IMR-90 (cell line): ENCODE measurements at regions not wholly inside any gene's neighbourhood (a gene's known extent, or its start where the extent isn't known, plus 50 kb on each side); places are given as distances from the start of the nearest gene placed in this dataset.

ENCODE experiments used
- ATAC-seq: fragments of 200-7000 bp; cut with Tn5 transposase; 2 replicates; pipeline ENCODE4 v1.9.1; 2020; ENCODE audit warnings: low read depth, mild to moderate bottlenecking, moderate library complexity
- BruUV-seq: library from RNA; stranded (reverse); fragments of 400-500 nt; replicated peaks from 2 replicates; lab custom pipeline; 2021; lab: Mats Ljungman, UMichigan
- CTCF ChIA-PET: fragments of 300-600 bp; formaldehyde crosslinking; extraction: SDS; loops from one replicate; lab custom pipeline; 2021; ENCODE audit warnings: antibody characterized with exemption; lab: Yijun Ruan, JAX
- POLR2A ChIA-PET: fragments of 300-600 bp; sonication (Branson Sonifier 250); formaldehyde crosslinking; loops from one replicate; lab custom pipeline; 2022; ENCODE audit warnings: antibody characterized with exemption; ENCODE audit not compliant: unreplicated experiment; lab: Charles Lee
- DNase-seq: peaks from one replicate; pipeline ENCODE4 v3.0.0; 2013
- H2AFZ ChIP-seq: replicated peaks from 2 replicates; pipeline ENCODE3; 2013; ENCODE audit warnings: low read length, mild to moderate bottlenecking; ENCODE audit not compliant: poor library complexity
- H2AK5ac ChIP-seq: 2 replicates; pipeline ENCODE4 v1.6.1; 2013; ENCODE audit warnings: low read depth, low read length, inconsistent platforms
- H2AK9ac ChIP-seq: replicated peaks from 2 replicates; pipeline ENCODE3; 2013; ENCODE audit warnings: mild to moderate bottlenecking, low read depth, low read length, moderate library complexity; ENCODE audit not compliant: poor library complexity
- H2BK120ac ChIP-seq: 2 replicates; pipeline ENCODE4 v1.6.1; 2013; ENCODE audit warnings: low read depth, low read length, inconsistent platforms
- H2BK15ac ChIP-seq: 3 replicates; pipeline ENCODE4 v1.6.1; 2013; ENCODE audit warnings: low read depth, low read length, inconsistent platforms
- H2BK20ac ChIP-seq: 2 replicates; pipeline ENCODE4 v1.6.1; 2013; ENCODE audit warnings: low read depth, mild to moderate bottlenecking, inconsistent platforms, low read length, moderate library complexity
- H2BK5ac ChIP-seq: 2 replicates; pipeline ENCODE4 v1.6.1; 2013; ENCODE audit warnings: mild to moderate bottlenecking, low read depth, low read length, inconsistent platforms; ENCODE audit not compliant: poor library complexity, severe bottlenecking
- H3K14ac ChIP-seq: replicated peaks from 2 replicates; pipeline ENCODE4 v1.6.1; 2013; ENCODE audit warnings: low read depth, low read length, inconsistent platforms
- H3K18ac ChIP-seq: 2 replicates; pipeline ENCODE4 v1.6.1; 2013; ENCODE audit warnings: low read depth, low read length, control low read depth
- H3K23ac ChIP-seq: 2 replicates; pipeline ENCODE4 v1.6.1; 2013; ENCODE audit warnings: low read depth, low read length, inconsistent platforms
- H3K27ac ChIP-seq: 2 replicates; pipeline ENCODE4 v1.5.1; 2013; ENCODE audit warnings: mild to moderate bottlenecking, control low read depth, low read length; ENCODE audit not compliant: insufficient read depth
- H3K27me3 ChIP-seq: 2 replicates; pipeline ENCODE4 v1.6.1; 2013; ENCODE audit warnings: low read length; ENCODE audit not compliant: control insufficient read depth, insufficient read depth
- H3K36me3 ChIP-seq: 2 replicates; pipeline ENCODE4 v1.6.1; 2013; ENCODE audit warnings: low read length, mixed read lengths; ENCODE audit not compliant: control insufficient read depth, insufficient read depth
- H3K4ac ChIP-seq: 2 replicates; pipeline ENCODE4 v1.6.1; 2013; ENCODE audit warnings: low read depth, low read length, inconsistent platforms
- H3K4me1 ChIP-seq: 2 replicates; pipeline ENCODE4 v1.6.1; 2013; ENCODE audit warnings: low read length, mixed read lengths; ENCODE audit not compliant: control insufficient read depth, insufficient read depth
- H3K4me2 ChIP-seq: 2 replicates; pipeline ENCODE4 v1.6.1; 2013; ENCODE audit warnings: low read depth, mild to moderate bottlenecking, control low read depth, low read length, moderate library complexity
- H3K4me3 ChIP-seq: 2 replicates; pipeline ENCODE4 v1.5.1; 2013; ENCODE audit warnings: low read depth, mild to moderate bottlenecking, control low read depth, low read length, moderate library complexity; ENCODE audit not compliant: insufficient read depth
- H3K56ac ChIP-seq: 2 replicates; pipeline ENCODE4 v1.6.1; 2013; ENCODE audit warnings: low read length, inconsistent platforms; ENCODE audit not compliant: insufficient read depth; ENCODE audit errors: extremely low read depth
- H3K79me1 ChIP-seq, 2 experiments: 2 replicates each; pipeline ENCODE4 v1.6.1; 2013; ENCODE audit warnings: low read length in 2 of 2, inconsistent platforms in 1 of 2, low read depth in 1 of 2
- H3K9ac ChIP-seq: 2 replicates; pipeline ENCODE4 v1.6.1; 2013; ENCODE audit warnings: low read depth, low read length, control low read depth
- H3K9me1 ChIP-seq: 2 replicates; pipeline ENCODE4 v1.6.1; 2013; ENCODE audit warnings: low read length, inconsistent platforms; ENCODE audit not compliant: insufficient read depth
- H3K9me3 ChIP-seq: 2 replicates; pipeline ENCODE4 v1.6.1; 2013; ENCODE audit warnings: low read length; ENCODE audit not compliant: control insufficient read depth, insufficient read depth
- H4K20me1 ChIP-seq: 2 replicates; pipeline ENCODE4 v1.6.1; 2013; ENCODE audit warnings: low read length, inconsistent platforms; ENCODE audit not compliant: insufficient read depth
- H4K5ac ChIP-seq: 2 replicates; pipeline ENCODE4 v1.6.1; 2013; ENCODE audit warnings: mild to moderate bottlenecking, low read depth, low read length, control low read depth
- H4K8ac ChIP-seq, 2 experiments: 2 replicates each; pipeline ENCODE4 v1.6.1; 2013; ENCODE audit warnings: low read depth in 2 of 2, low read length in 2 of 2, control low read depth in 1 of 2, inconsistent platforms in 1 of 2
- H4K91ac ChIP-seq: 2 replicates; pipeline ENCODE4 v1.6.1; 2013; ENCODE audit warnings: low read depth, low read length, inconsistent platforms; ENCODE audit not compliant: insufficient read depth
- BHLHE40 ChIP-seq: fragments of 150-350 bp; IDR thresholded peaks from 2 replicates; pipeline ENCODE4 v1.6.1; 2016; ENCODE audit warnings: mild to moderate bottlenecking, low read depth, low read length
- CEBPB ChIP-seq: IDR thresholded peaks from 2 replicates; pipeline ENCODE4 v1.6.1; 2012; ENCODE audit warnings: low read depth, low read length, improper control_type of control experiment
- CHD1 ChIP-seq: IDR thresholded peaks from 2 replicates; pipeline ENCODE4 v1.6.1; 2012; ENCODE audit warnings: low read depth, low read length, improper control_type of control experiment
- FOS ChIP-seq: fragments of 150-350 bp; IDR thresholded peaks from 2 replicates; pipeline ENCODE4 v1.6.1; 2016; ENCODE audit warnings: low read depth, low read length
- MAFK ChIP-seq: IDR thresholded peaks from 2 replicates; pipeline ENCODE4 v1.6.1; 2012; ENCODE audit warnings: low read depth, low read length, improper control_type of control experiment
- MAZ ChIP-seq: IDR thresholded peaks from 2 replicates; pipeline ENCODE4 v1.6.1; 2012; ENCODE audit warnings: low read depth, mild to moderate bottlenecking, low read length, improper control_type of control experiment, moderate library complexity, borderline replicate concordance
- MXI1 ChIP-seq: IDR thresholded peaks from 2 replicates; pipeline ENCODE4 v1.6.1; 2012; ENCODE audit warnings: low read depth, mild to moderate bottlenecking, low read length, moderate library complexity, borderline replicate concordance
- NFE2L2 ChIP-seq: fragments of 150-350 bp; IDR thresholded peaks from 2 replicates; pipeline ENCODE4 v1.6.1; 2016; ENCODE audit warnings: low read depth, mild to moderate bottlenecking, low read length
- POLR2A ChIP-seq: IDR thresholded peaks from 2 replicates; pipeline ENCODE4 v1.6.1; 2012; ENCODE audit warnings: mild to moderate bottlenecking, low read depth, low read length
- RAD21 ChIP-seq: IDR thresholded peaks from 2 replicates; pipeline ENCODE4 v1.6.1; 2012; ENCODE audit warnings: low read length, improper control_type of control experiment
- RCOR1 ChIP-seq: IDR thresholded peaks from 2 replicates; pipeline ENCODE4 v1.6.1; 2012; ENCODE audit warnings: mild to moderate bottlenecking, low read length, improper control_type of control experiment; ENCODE audit not compliant: insufficient replicate concordance
- RFX5 ChIP-seq: IDR thresholded peaks from 2 replicates; pipeline ENCODE4 v1.8.0; 2012; ENCODE audit warnings: low read depth, mild to moderate bottlenecking, low read length, moderate library complexity
- SMC3 ChIP-seq: fragments of 150-350 bp; IDR thresholded peaks from 2 replicates; pipeline ENCODE4 v1.6.1; 2016; ENCODE audit warnings: low read depth, mild to moderate bottlenecking, antibody characterized with exemption, low read length, moderate library complexity
- USF2 ChIP-seq: fragments of 150-350 bp; IDR thresholded peaks from 2 replicates; pipeline ENCODE4 v1.6.1; 2017; ENCODE audit warnings: mild to moderate bottlenecking, antibody characterized with exemption, low read length, low read depth
- WGBS, 2 experiments: methylation state at CpG; one replicate each; pipeline versions ENCODE4 v1.1.5 to v1.1.7; 2013; ENCODE audit warnings: missing lambda C conversion rate in 2 of 2; ENCODE audit not compliant: insufficient read length in 1 of 2; ENCODE audit errors: extremely low coverage in 2 of 2; 5-methylcytosine and 5-hydroxymethylcytosine counted together
- dilution Hi-C: fragments of 300-500 bp; cut with HindIII; formaldehyde crosslinking; loops from one replicate; pipeline ENCODE4 v1.14.3; 2018; ENCODE audit warnings: low sequenced_read_pairs; ENCODE audit not compliant: unreplicated experiment
- in situ Hi-C: fragments of 300-500 bp; cut with MboI; formaldehyde crosslinking; loops from 3 replicates; pipeline ENCODE4 v1.14.3; 2019; ENCODE audit warnings: low sequenced_read_pairs, inconsistent platforms, mixed read lengths
- intact Hi-C: fragments of 100-400 bp; cut with micrococcal nuclease; formaldehyde crosslinking; loops from 2 replicates; pipeline ENCODE4 v1.10.0; 2022
- TF ChIP-seq, protein P1 (sequence below): fragments of 150-350 bp; IDR thresholded peaks from 2 replicates; pipeline ENCODE4 v1.6.1; 2016; ENCODE audit warnings: low read depth, mild to moderate bottlenecking, low read length, moderate library complexity, borderline replicate concordance
- TF ChIP-seq, protein P2 (sequence below): conservative IDR thresholded peaks from 2 replicates; pipeline ENCODE4 v1.5.1; 2012; ENCODE audit warnings: mild to moderate bottlenecking, low read depth, low read length, improper control_type of control experiment

DNA sequence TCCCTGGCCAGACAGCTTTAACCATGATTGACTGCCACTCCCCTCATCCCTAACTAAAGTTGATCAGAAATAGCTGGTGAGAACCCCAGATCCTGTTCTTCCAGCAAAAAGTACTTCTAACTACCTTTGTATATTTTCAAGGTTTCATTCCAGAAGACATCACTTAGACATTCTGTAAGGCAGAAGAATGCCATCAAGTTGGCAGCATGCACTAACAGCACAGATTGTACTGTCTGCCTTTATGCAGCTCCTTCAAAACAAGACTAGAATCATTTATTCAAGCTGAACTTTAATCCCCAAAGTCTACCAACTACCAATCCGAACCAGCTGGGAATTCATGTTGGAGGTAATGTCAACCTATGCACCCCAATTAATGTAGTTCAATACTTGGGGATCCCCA is 167.6 kb upstream of the KLHL1 start:
- no peak for ATAC-seq
- Histone ChIP-seq H2BK15ac (no peak overlapping the region), H2AK9ac (no peak overlapping the region), H3K56ac (no peak overlapping the region), H3K18ac (no peak overlapping the region), H4K20me1 (no peaks in the 10 kb centered on the region), H3K14ac (no peak overlapping the region), H3K23ac (no peak overlapping the region), H3K36me3 (no peaks in the 10 kb centered on the region), H3K27ac (no peak overlapping the region), H4K91ac (no peak overlapping the region), H4K8ac (no peak overlapping the region), H3K4me3 (no peak overlapping the region), H4K5ac (no peak overlapping the region), H2BK20ac (no peak overlapping the region), H3K79me1 (no peaks in the 10 kb centered on the region), H2BK120ac (no peak overlapping the region), H3K9me1 (no peaks in the 10 kb centered on the region), H2BK5ac (no peak overlapping the region), H3K9ac (no peak overlapping the region), H3K9me3 (no peaks in the 10 kb centered on the region; the same call in 1 of the 2 replicates), H2AFZ (no peak overlapping the region), H3K4ac (no peak overlapping the region), H3K4me1 (no peaks in the 10 kb centered on the region), H2AK5ac (no peak overlapping the region), H3K4me2 (no peak overlapping the region), H3K27me3 (no peaks in the 10 kb centered on the region)
- WGBS, 2 experiments, result no CpG with 5 or more reads among the region's 1 CpG
- CTCF ChIA-PET, result no interaction called here
- POLR2A ChIA-PET, result no interaction called here
- in situ Hi-C loops, result no loop called here
- intact Hi-C loops, result no loop called here
- BruUV-seq, result no TSS peak
- dilution Hi-C loops, result no loop called here
- TF ChIP-seq RFX5 (no peak), MAFK (no peak), FOS (no peak), CHD1 (no peak), RCOR1 (no peak), NFE2L2 (no peak), MXI1 (no peak), SMC3 (no peak), BHLHE40 (no peak), RAD21 (no peak), MAZ (no peak), POLR2A (no peak), CEBPB (no peak), USF2 (no peak)
- TF ChIP-seq, protein P1, sequence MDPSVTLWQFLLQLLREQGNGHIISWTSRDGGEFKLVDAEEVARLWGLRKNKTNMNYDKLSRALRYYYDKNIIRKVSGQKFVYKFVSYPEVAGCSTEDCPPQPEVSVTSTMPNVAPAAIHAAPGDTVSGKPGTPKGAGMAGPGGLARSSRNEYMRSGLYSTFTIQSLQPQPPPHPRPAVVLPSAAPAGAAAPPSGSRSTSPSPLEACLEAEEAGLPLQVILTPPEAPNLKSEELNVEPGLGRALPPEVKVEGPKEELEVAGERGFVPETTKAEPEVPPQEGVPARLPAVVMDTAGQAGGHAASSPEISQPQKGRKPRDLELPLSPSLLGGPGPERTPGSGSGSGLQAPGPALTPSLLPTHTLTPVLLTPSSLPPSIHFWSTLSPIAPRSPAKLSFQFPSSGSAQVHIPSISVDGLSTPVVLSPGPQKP, result no peak
- TF ChIP-seq, protein P2, sequence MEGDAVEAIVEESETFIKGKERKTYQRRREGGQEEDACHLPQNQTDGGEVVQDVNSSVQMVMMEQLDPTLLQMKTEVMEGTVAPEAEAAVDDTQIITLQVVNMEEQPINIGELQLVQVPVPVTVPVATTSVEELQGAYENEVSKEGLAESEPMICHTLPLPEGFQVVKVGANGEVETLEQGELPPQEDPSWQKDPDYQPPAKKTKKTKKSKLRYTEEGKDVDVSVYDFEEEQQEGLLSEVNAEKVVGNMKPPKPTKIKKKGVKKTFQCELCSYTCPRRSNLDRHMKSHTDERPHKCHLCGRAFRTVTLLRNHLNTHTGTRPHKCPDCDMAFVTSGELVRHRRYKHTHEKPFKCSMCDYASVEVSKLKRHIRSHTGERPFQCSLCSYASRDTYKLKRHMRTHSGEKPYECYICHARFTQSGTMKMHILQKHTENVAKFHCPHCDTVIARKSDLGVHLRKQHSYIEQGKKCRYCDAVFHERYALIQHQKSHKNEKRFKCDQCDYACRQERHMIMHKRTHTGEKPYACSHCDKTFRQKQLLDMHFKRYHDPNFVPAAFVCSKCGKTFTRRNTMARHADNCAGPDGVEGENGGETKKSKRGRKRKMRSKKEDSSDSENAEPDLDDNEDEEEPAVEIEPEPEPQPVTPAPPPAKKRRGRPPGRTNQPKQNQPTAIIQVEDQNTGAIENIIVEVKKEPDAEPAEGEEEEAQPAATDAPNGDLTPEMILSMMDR, result no peak
- DNase-seq, result no peak
